NT2/D1 (cell line): ENCODE measurements at regions not wholly inside any gene's neighbourhood (a gene's known extent, or its start where the extent isn't known, plus 50 kb on each side); places are given as distances from the start of the nearest gene placed in this dataset.

Experiments
- DNase-seq: peaks from one replicate; pipeline ENCODE4 v3.0.0-alpha.2; 2011; ENCODE audit warnings: low read depth, low spot score
- H3K27me3 ChIP-seq: 2 replicates; pipeline ENCODE4 v1.6.0; 2011; ENCODE audit warnings: mild to moderate bottlenecking; ENCODE audit not compliant: insufficient read length, insufficient read depth
- H3K36me3 ChIP-seq: 2 replicates; pipeline ENCODE4 v1.6.1; 2011; ENCODE audit warnings: mild to moderate bottlenecking, low read length, mixed read lengths; ENCODE audit not compliant: insufficient read depth, insufficient read length
- H3K4me1 ChIP-seq: 2 replicates; pipeline ENCODE4 v1.5.1; 2011; ENCODE audit not compliant: insufficient read depth, insufficient read length
- H3K4me3 ChIP-seq: 2 replicates; pipeline ENCODE4 v1.5.1; 2011; ENCODE audit warnings: low read depth; ENCODE audit not compliant: insufficient read length
- H3K9ac ChIP-seq: 2 replicates; pipeline ENCODE4 v1.6.0; 2011; ENCODE audit warnings: low read depth; ENCODE audit not compliant: insufficient read length
- H3K9me3 ChIP-seq: 2 replicates; pipeline ENCODE4 v1.5.1; 2011; ENCODE audit warnings: mild to moderate bottlenecking, low read length; ENCODE audit not compliant: insufficient read depth
- SUZ12 ChIP-seq: IDR thresholded peaks from 2 replicates; pipeline ENCODE4 v1.6.1; 2011; ENCODE audit not compliant: insufficient read length, insufficient read depth; ENCODE audit errors: extremely low read depth
- YY1 ChIP-seq: IDR thresholded peaks from 2 replicates; pipeline ENCODE4 v1.6.1; 2011; ENCODE audit not compliant: insufficient read length, insufficient read depth
- ZNF274 ChIP-seq: IDR thresholded peaks from 2 replicates; pipeline ENCODE4 v1.6.1; 2011; ENCODE audit warnings: mild to moderate bottlenecking, low read depth, low read length

DNA sequence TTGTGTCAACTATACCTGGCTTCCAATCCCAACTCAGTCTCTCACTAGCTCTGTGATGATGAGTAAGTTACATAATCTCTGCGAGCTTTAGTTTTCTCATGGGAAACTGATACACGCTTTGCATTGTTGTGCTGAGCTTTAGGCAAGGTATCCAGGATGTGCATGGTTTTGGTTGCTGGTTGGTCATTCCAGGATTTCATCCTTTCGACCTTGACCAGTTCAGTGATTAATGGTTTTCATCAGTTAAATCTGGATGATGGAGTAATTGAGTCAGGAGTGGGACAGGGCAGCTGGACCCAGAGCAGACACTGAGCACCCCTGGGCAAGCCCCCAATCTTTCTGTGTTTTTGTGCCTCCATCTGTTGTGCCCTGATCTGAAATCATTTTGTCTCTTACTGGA is 417.3 kb upstream of the CADM1 start:
- Histone ChIP-seq H3K9ac (no peak overlapping the region), H3K36me3 (no peaks in the 10 kb centered on the region), H3K27me3 (no peaks in the 10 kb centered on the region), H3K4me1 (no peaks in the 10 kb centered on the region), H3K9me3 (no peaks in the 10 kb centered on the region), H3K4me3 (no peak overlapping the region)
- no peak for TF ChIP-seq YY1
- no peak for TF ChIP-seq SUZ12
- no peak for TF ChIP-seq ZNF274
- no peak for DNase-seq

DNA sequence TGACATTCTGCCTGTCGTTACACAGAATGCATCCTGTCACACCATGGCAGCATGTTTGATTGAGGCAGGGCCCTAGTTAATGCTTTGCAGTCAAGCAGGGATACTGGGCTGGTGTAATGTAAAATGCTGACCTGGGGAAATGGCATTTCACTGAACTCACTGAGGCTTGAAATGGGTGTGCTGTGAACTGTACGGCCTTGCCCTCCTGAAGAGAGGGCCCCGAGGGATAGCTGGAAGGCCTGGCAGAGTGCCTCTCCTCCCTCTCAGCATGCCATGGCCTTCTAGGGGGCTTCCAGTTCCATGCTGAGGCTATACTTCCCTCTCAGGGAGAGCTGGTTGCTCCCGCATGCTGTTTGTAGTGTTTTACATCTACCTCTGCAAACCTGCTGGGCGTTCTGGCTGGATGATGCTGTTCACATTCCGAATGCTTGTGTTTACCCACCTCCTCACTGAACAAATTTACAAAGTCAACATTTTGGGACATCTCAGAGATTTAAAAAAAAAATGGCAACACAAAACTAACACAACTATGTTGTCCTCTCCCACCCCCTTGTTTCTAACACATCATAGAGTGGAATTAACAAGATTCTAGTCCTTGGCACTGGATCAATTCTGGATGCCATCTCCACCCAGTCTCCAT is 416.7 kb upstream of the CADM1 start:
- Histone ChIP-seq H3K36me3 (no peaks in the 10 kb centered on the region), H3K9ac (no peak overlapping the region), H3K9me3 (no peaks in the 10 kb centered on the region), H3K4me1 (no peaks in the 10 kb centered on the region), H3K4me3 (no peak overlapping the region), H3K27me3 (no peaks in the 10 kb centered on the region)
- DNase-seq = no peak
- TF ChIP-seq SUZ12 (no peak), ZNF274 (no peak), YY1 (no peak)

DNA sequence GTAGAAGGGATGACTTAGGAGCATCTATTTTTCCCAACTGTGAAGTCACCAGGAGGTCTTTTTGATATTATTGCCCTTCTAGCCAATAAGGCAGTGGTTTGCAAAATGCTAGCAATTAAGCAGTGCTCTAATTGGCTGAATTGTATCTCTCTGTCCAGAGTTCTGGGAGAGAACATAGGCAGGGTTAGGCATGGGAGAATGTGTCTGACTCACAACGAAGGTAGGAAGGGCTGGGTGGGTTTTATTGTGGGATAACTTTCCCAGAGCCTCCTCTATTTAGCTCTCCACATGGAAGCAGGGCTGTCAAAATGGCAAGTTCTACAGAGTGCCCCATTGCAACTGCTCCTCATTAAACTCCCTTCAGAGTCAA is 415.9 kb upstream of the CADM1 start:
- H3K27me3 ChIP-seq = no peaks in the 10 kb centered on the region
- no peak overlapping the region for H3K4me3 ChIP-seq
- H3K4me1 ChIP-seq = no peaks in the 10 kb centered on the region
- DNase-seq = no peak
- H3K36me3 ChIP-seq = no peaks in the 10 kb centered on the region
- no peaks in the 10 kb centered on the region for H3K9me3 ChIP-seq
- H3K9ac ChIP-seq = no peak overlapping the region
- TF ChIP-seq ZNF274 (no peak), YY1 (no peak), SUZ12 (no peak)

DNA sequence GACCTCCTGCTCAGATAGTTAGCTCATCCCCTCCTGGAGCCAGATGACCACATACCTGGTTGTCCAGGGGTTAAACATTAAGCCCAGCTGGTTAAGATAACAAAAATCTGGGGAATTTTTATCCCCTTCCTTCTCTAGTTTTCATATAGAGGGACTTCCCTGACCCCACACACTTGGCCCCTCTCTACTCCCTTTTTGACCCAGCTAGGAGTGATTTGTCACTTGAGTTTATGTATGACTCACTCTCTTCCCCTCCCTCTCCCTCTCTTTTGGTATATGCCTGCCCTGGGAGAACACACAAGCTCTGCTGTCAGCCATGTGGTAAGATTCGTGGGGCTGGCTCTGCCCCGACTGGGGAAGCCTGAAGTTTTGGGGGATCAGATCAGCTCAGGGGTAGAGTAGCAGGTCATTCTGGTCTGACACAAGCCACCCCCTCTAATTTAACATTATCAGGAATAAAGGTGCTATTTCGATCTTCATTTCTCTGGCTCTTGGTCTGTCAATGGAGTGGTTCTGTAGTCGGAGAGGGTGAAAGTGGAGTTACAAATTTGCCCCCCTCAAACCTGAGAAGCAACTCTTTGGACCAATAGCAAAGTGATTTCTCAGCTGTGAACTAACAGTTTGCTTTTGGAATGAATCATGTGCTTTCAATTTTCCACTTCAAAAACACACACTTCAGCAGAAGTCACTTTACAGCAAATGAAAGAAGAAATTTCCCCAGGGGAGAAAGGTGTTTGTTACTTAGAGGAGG is 415.3 kb upstream of the CADM1 start:
- H3K4me1 ChIP-seq = no peaks in the 10 kb centered on the region
- no peaks in the 10 kb centered on the region for H3K27me3 ChIP-seq
- no peak overlapping the region for H3K9ac ChIP-seq
- no peak for TF ChIP-seq YY1
- TF ChIP-seq SUZ12 = no peak
- TF ChIP-seq ZNF274 = no peak
- H3K9me3 ChIP-seq = no peaks in the 10 kb centered on the region
- no peaks in the 10 kb centered on the region for H3K36me3 ChIP-seq
- no peak overlapping the region for H3K4me3 ChIP-seq
- no peak for DNase-seq

DNA sequence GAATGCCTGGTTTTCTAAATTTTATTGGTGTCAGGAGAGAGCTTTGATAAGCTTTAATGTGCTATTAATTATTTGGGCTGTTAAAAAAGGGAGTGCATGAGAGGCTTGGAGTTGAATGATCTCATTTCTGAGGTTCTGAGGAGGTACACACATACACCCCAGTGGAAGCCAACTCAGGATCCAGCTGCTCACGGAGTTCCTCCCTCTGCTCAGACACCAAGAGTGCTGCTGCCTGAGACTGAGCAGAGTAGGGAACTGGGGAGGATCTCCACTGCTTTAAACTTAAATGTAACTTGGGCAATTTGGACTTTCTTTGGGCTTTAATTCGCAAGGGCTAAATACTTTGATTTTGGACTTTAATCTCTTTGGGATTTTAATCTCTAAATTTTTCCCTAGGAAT is 414.4 kb upstream of the CADM1 start:
- DNase-seq = no peak
- H3K36me3 ChIP-seq = no peaks in the 10 kb centered on the region
- H3K9ac ChIP-seq = no peak overlapping the region
- no peaks in the 10 kb centered on the region for H3K4me1 ChIP-seq
- no peak overlapping the region for H3K4me3 ChIP-seq
- H3K9me3 ChIP-seq = no peaks in the 10 kb centered on the region
- no peak for TF ChIP-seq YY1
- no peaks in the 10 kb centered on the region for H3K27me3 ChIP-seq

DNA sequence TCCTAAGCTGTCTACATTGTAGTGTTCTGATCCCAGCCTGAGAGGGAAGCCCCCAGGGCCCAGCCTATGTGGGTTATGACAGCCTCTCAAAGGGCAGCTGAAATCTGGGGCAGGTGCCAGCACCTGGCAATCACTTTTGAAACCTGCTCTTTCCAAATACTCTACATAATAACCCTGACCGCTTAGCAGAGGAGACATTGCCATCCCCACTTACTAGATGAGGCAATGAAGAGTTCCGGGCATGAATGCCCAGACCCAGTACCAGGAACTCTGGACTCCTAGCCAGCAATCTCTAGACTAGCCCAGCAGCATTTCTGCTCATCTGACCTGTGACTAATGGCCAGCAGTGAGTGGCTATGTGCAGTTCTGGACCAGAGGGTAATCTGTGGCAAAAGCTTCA is 412.4 kb upstream of the CADM1 start:
- H3K36me3 ChIP-seq = no peaks in the 10 kb centered on the region
- no peak for DNase-seq

DNA sequence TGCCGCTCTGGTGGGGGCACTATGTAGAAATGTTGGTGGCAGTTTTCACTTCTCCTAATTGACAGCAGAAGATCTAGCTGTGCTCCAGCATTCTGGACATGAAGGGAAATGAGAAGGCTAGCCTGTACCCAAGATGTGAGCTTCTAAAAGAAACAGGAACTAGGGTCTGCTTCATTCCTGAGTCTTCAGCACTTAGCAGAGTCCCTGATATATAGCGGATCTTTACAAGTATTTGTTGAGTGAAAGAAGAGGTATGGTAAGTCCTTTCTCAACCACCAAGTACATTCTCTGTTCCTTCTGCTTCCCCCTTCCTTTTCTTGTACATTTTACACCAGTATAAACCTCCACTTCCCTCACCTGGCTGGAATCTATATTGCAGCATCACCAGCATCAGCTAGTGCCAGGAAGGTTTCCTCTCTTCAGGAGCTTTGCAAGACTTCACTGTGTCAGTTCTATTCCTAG is 408.3 kb upstream of the CADM1 start:
- no peak for TF ChIP-seq SUZ12
- TF ChIP-seq YY1 = no peak

More for the DNA sequence above, 412.4 kb upstream of the CADM1 start:
- no peak overlapping the region for H3K4me3 ChIP-seq
- no peak for TF ChIP-seq YY1
- no peak for TF ChIP-seq ZNF274
- no peak for TF ChIP-seq SUZ12
- H3K9me3 ChIP-seq = no peaks in the 10 kb centered on the region
- H3K9ac ChIP-seq = no peak overlapping the region
- no peaks in the 10 kb centered on the region for H3K4me1 ChIP-seq
- no peaks in the 10 kb centered on the region for H3K27me3 ChIP-seq

More for the DNA sequence above, 408.3 kb upstream of the CADM1 start:
- Histone ChIP-seq H3K9ac (no peak overlapping the region), H3K4me1 (no peaks in the 10 kb centered on the region), H3K9me3 (no peaks in the 10 kb centered on the region; the same call in 1 of the 2 replicates), H3K4me3 (no peak overlapping the region), H3K36me3 (no peaks in the 10 kb centered on the region), H3K27me3 (no peaks in the 10 kb centered on the region)
- DNase-seq = no peak
